Left renal pelvis (tissue), 4 donors: ENCODE measurements at regions not wholly inside any gene's neighbourhood (a gene's known extent, or its start where the extent isn't known, plus 50 kb on each side); places are given as distances from the start of the nearest gene placed in this dataset.

Source experiments
- DNase-seq, 4 donors: peaks; one replicate each; pipeline ENCODE4 v3.0.0-alpha.2; 2013; ENCODE audit warnings: low read depth in 4 of 4, low spot score in 3 of 4

DNA sequence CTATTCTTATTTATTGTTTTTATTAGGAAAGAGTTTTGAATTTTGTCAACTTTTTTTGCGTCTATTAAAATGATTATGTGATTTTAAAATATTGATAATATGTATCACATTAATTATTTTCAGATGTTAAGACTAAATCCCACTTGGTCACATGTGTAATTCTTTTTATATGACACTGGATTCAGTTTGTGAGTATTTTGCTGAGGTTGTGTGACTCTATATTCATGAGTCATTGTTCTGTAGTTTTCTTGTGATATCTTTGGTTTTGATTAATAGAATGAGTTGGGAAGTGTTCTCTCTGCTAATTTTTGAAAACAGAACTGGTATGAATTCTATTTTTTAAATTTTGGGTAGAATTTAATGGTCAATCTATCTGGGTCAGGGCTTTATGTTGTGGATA is 317.9 kb downstream of the ETS1 start:
- no peak for DNase-seq

DNA sequence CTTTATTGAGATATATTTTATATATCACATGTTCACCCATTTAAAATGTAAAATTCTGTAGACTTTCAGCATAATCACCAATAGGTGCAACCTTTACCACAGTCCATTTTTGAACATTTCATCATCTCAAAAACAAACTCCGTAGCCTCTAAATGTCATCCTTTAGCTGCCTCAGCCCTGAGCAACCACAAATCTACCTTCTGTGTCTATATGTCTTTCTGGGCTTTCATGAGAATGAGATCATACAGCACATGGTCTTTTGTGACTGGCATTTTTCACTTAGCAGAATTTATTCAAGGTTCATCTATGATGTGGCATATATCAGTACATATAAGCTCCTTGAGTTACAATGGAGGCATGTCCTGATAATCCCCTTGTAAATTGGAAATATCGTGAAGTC is 320.5 kb downstream of the ETS1 start:
- no peak for DNase-seq

DNA sequence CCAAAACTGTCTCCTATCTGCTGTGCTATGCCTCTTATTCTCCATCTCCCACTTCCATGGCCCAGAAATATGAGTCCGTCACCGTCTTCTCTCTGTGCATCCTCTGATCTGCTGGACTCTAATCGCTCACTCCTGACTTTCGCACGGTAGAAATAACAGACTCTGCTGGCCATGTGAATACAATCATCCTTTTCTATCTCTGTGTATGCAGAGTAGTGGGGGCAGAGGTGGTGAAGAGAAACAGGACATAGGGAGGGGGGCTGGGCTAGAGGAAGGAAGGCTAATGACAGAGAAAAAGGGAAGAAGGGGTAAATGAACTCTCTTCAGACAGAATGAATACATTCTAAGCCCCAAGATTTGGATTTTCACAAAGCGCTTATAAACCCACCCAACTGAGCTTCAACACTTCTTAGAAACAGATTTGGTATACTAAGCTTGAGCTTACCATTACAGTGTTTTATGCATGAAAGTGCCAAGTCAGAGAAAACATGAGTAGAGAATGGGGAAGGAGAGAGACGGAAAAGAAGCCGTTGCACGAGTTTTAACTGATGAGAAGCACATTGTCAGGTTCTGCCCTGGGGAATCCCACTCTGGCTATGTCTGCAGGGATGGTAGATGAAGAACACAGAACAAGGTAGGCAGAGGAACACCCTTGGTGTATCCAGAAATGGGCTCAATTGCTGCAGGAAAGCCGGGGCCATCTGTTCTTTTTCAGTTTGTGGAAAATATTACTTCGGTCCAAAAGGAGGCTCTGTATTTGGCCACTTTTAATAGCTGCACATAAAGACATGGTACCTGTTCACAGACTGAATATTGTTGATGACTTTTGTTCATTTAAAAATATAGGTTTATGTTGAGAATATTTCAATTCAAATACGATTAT is 324.7 kb downstream of the ETS1 start:
- DNase-seq, result no peak

DNA sequence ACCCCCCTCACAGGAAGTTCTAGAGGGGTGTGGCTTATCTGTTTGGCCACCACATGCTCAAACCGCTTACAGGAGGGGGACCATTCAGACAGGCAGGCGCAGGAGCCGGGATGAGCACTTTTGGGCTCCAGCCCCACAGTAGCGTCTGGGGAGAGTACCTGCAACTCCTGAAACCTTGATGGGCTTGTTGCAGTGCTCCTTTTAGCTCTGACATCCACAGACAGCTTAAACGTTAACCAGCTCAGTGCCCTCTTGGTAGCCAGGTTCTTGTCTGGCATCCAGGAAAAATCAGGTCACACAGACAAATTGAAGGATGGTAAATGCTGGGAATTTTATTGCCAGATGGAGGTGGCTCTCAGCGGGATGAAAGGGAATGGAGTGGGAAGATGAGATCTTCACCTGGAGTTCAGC is 326.3 kb downstream of the ETS1 start:
- no peak for DNase-seq

DNA sequence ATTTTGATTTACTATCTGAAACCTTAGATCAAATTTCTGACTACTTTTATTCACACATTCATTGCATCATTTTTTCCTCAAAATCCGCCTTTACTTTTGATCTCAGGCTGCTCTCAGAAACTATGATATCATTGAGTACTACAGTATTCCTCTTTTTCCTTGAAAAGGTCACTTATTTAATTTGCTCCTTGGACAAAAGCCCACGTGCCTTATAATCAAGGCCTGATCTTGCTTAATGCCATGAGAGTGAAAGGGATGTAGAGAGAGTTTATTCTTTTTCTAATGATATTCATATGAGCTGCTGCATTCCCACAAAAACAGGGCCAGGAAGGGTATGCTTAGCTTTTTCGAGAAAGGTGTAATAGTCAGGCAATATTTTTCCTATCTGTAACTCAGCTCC is 327.0 kb downstream of the ETS1 start:
- no peak for DNase-seq

DNA sequence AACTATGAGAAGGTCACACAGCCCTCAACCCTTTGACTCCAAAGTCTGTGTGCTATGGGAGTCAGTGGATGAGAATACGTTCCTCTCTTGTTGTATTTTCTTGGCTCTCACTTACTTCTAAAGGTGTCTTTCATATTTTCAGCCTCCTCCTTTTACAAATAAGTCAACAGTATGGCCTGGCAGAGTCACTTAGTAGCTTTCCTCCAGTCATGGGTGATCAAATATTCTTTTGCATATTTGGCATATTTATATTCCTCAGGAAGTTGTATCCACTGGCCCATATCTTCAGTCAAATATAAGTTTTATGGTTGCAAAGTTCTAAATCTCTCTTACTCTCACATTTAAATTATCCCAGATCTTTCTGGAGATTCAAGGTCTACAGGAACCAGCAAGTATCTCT is 327.5 kb downstream of the ETS1 start:
- DNase-seq, result no peak

DNA sequence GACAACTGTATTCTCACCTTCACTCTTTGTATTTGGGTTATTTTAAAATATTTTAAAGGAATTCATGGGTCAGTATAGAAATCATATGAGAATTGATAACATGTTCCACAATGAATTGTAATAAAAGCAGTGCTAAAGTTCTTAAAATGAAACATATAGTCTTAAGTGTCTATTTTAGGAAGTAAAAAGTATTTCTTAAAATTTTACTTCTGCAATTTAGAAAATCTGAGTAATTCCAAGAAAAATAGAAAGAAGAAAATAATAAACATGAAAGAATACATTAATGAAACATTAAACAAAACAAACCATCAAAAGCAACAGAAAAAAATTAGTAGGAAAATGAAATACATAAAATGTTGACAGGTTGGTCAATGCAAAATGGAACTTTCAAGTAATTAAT is 332.4 kb downstream of the ETS1 start:
- DNase-seq, result no peak

DNA sequence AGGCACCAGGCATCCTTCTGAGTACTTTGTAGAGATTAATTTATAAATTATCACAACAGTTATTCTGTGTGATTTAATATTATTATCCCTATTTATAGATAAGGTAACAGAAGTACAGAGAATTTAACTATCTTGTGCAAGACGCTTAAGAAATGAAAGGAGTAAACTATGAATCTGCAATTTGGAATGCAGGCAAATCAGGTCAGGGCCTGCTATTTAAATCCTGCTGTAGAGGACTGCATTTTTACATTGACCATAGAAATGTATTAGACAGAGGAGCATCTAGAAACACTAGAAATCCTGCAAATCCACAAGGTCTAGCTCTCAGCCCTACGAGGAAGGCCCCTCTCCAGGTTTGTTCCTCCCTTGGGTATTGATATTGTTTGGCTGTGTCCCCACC is 336.2 kb downstream of the ETS1 start:
- DNase-seq, result no peak

DNA sequence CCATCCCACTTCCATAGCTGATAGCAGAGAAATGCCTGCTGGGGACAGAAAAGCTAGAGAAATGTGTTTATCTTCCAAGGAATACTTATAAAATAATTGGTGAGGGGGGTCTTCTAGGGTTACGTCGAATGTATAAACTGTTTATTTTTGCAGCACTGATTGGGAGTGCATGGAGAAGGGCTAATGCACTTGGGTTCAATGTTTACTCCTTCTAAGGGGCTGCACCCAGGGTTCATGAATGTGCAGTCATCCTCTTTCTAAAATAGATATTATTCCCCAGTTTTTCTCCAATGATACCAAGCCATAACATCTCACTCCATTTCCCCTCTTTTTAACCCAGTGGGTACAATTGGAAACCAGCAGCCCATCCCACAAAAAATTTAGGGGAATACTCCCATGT is 336.9 kb downstream of the ETS1 start:
- DNase-seq, result no peak

DNA sequence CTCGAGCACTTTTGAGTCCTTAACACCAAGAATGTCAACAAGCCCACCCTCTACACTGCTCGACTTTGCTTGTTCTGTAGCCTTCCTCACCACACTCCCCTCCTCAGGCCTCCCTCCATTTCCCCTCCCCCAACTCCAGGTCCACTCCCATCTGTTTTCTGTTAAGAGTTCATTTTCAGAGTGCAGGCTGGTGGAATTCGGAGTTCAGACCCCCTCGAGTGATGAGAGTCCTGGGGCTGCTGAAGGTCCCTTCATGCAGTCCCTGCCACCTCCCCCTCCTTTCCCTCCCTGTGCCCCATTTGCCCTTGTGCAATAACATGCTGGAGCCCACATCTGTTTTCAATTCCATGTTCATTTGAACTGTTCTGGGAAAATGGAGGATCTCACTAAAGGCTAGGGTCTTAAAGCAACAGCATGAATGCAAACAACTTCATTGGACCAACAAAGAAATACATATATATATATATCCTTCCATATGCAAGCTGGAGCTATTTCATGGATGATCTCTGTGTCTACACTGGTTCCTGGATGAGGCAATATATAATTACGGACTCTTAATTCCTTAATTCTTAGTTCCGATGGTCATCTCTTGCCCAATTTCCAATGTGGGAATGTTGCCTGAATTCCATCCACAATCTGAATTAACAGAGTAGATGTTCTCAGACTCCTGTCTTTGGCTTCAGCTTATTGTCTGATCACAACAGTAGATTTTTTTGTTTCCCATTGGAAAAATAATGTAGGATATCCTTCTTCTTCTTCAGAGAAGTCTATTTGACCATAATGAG is 340.4 kb downstream of the ETS1 start:
- no peak for DNase-seq

DNA sequence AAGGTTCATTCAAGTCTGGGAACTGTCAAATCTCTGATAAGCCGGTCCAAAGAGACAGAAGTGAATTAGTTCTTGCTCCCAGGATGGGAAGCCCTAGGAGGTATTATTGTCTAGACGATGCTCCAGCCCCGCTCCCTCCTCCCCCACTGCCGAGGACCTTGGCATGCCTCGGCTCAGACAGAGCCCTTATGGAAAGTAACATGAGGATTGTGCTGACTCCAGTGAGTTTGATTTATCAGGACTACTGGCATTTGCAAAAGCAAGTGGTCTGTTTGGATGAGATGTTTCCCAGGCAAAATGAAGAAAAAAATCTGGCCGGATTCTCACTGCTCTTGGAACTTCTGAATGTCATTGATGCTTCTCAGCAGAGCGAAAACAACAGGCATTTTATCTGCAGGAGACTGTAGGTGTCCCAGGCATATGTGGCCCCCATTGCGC is 341.0 kb downstream of the ETS1 start:
- DNase-seq, result no peak

DNA sequence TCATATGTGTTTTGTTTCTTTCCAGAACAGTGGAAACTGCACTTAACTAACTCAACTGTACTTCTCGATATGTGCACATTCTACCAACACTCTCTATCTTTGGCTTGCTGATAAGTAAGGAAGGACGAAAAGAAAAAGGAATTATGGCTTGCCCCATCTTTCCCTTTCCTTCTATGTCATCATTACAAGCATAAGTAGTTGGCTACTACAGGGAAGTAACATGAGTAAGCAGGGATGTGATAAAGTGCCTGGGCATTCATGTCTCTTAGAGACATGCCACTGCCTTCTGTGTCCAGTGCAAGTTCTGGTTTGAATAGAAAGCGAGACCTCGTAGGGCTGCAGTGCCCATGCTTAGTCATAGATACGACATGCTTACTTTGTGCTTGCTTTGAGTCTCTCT is 342.5 kb downstream of the ETS1 start:
- DNase-seq, result no peak

DNA sequence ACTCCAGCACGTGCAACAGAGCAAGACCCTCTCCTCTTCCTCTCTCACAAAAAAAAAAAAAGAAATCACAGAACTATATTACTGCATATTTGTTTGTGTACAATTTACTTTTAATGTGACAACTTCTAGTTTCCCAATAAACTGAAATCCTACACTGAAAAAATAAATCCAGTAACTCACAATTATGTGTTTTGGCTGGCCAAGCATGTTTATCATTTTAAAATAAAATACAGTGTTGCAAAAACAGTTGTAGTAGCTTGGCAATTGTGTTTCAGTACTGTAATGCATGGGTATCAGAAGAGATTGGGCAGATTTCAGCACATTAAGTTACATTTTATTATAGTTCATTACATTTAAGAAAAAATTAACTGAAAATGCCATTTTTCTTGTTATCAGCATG is 344.9 kb downstream of the ETS1 start:
- no peak for DNase-seq

DNA sequence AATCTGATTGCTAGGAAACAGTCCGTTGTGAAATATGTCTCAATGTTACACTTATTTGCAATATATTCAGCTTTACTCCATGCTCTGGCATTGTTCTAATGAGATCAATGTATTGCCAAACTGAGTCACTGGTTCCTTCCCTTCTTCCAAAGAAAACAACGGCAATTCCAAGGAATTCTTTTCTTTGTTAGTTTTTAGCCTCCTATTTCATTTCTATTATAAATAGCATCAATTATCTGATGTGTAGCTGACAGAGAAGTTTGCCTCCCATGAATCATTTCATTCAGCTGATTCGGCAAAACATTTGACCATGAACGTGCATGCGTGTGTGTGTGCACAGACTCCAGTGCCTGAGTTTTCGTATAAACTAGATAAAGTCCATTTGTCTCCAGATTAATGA is 346.8 kb downstream of the ETS1 start:
- no peak for DNase-seq

DNA sequence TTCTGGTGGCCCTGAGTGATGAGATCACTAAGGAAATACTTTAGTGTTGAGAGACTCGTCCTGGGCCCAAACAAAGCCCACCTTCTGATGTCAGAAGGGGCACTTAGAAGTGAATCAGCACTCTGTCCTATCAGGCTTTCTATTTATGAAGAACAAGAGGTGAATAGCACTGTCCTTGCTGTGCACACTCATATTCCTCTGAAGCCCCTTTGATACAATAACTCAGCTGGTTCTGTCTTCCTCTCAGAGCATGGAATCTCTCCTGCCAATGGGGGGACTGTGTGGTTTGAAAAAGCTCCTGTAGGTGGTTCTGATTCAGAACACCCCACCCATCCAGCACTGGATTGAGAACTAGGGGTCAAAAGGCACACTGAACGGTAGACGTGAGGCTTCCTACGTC is 348.1 kb downstream of the ETS1 start:
- no peak for DNase-seq

DNA sequence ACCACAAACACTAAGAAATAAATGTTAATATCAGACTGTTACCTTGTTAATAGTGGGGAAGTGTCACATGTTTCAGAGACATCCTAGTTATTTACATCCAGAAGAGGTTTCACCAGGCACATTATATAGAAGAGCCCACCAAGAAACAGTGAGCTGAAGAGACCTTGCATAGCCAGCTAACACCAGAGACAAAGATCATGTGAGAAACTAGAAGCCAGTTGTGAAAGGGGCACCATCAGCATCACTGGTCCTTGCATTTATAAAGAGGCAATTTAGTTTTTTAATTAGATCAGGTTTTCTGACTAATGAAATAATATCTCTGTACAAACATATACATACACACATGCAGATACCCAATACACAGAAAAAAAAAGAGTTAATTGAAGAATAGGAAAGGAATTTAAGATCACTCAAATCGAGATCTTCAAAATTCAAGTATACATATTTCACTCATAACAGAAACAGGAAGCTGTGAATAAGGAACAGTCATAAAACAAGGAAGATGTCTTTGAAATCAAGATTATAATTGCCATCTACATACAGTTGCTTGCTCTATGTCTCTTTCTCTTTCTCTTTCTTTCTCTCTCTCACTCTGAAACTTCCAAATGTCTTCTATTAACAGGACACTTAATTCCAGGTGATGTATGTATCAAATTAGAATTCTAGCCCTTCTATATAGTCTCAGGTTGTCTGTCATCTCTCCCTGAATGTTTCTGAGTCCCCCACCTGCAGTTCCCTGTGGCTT is 348.7 kb downstream of the ETS1 start:
- no peak for DNase-seq

DNA sequence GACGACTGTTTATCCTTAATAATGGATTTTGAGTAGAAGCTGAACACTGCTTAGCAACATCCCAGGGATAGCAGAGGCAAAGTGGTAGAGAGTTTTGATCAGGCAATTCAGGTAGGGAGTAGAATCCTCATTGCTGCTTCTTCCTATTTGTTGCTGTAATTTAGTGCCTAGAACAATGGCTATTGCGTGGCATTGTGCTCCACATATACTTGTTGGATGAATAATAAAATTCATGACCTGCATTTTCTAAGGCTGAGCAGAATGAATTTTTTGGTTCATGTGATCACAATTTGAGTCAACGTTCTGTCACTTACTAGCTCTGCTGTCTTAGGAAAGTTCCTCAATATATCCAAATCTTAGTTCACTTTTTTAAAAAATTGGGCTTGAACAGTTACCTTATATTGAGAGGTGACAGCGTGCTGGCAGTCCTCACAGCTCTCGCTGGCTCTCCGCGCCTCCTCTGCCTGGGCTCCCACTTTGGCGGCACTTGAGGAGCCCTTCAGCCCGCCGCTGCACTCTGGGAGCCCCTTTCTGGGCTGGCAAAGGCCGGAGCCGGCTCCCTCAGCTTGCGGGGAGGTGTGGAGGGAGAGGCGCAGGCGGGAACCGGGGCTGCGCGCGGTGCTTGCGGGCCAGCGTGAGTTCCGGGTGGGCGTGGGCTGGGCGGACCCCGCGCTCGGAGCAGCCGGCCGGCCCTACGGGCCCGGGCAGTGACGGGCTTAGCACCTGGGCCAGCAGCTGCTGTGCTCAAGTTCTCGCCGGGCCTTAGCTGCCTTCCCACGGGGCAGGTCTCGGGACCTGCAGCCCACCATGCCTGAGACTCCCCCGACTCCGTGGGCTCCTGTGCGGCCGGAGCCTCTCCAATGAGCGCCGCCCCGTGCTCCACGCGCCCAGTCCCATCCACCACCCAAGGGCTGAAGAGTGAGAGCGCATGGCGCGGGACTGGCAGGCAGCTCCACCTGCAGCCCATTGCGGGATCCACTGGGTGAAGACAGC is 350.6 kb downstream of the ETS1 start:
- no peak for DNase-seq

DNA sequence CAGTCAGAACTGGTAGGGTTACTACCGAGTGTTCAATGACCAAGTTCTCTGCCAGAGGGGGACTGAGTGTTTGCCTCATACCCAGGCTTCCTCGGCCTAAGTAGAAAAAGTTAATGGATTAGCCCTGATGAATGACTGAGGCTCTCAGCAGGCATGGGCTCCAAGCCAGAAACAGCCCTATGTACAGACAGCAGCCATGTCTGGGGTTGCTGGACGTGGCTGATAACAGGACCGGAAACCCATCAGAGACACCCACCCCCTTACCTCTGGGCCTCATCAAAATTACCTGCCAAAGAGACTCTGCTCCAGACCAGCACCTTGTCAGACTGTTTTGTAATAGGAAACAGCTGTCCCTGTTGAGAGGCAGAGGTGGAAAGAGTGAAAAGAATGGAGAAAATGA is 351.4 kb downstream of the ETS1 start:
- no peak for DNase-seq

DNA sequence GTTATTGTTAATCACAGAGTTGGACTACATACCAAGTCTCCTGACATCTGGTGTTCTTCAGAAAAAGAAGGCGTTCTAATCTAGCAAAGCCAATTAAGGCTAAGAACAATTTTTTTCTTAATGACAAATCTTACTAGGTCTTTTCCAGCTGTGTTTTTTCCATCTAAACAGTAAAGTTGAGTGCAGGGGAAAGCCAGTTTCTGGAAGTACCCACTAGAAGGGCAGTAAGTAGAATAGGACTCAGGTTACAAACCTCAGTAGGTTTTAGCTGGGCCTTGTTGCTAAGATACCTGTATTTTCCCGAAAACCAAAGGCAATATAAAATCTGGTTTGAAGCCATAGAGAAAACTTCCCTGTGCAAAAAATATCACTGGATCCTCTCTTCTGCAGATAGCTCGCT is 351.9 kb downstream of the ETS1 start:
- no peak for DNase-seq

DNA sequence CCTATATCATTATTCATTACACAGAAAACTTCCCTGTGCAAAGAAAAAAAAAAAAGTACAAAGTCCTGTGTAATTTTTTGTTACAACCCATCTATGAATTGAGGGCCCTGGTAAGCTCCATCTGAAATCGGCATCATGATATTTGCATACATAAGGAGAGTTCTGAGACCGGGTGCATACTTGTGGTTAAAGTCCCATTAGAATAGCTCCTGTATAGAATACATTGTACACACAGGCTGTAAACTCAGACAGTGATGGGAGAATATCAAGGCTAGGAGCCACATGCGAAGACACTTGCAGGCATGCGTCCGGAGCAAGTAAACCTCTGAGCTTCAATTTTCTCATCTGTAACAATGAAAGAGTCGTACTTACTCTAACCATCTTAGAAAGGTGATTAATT is 353.2 kb downstream of the ETS1 start:
- no peak for DNase-seq
